HCT116 (cell line): ENCODE measurements at regions not wholly inside any gene's neighbourhood (a gene's known extent, or its start where the extent isn't known, plus 50 kb on each side); places are given as distances from the start of the nearest gene placed in this dataset.

Experiments
- ATAC-seq: fragments of 200-7000 bp; cut with Tn5 transposase; 2 replicates; pipeline ENCODE4 v1.9.1; 2020; ENCODE audit warnings: mild to moderate bottlenecking, moderate library complexity
- BruUV-seq: library from RNA; stranded (reverse); fragments of 400-500 nt; replicated peaks from 2 replicates; lab custom pipeline; 2021; lab: Mats Ljungman, UMichigan
- CTCF ChIA-PET: fragments of 300-600 bp; sonication (Branson Sonifier 250); formaldehyde crosslinking; loops from one replicate; lab custom pipeline; 2021; ENCODE audit warnings: antibody characterized with exemption; lab: Charles Lee
- POLR2A ChIA-PET: fragments of 300-600, 350-600 bp; sonication (Branson Sonifier 250); formaldehyde crosslinking; loops from one replicate; lab custom pipeline; 2021; ENCODE audit warnings: antibody characterized with exemption; lab: Charles Lee
- RAD21 ChIA-PET, 2 experiments: fragments of 300-600 bp; sonication (Branson Sonifier 250); formaldehyde crosslinking; loops; one replicate each; lab custom pipeline; 2023; ENCODE audit warnings: low total read pairs in 2 of 2; ENCODE audit not compliant: uncharacterized antibody in 2 of 2, unreplicated experiment in 2 of 2, low non-redundant PET in 1 of 2; lab: Charles Lee
- DNase-seq: peaks from one replicate; pipeline ENCODE4 v3.0.0-alpha.2; 2010; ENCODE audit warnings: low read depth, low spot score
- H2AFZ ChIP-seq: fragments of 200-600 bp; shearing (Covaris generic), sonication (generic); 2 replicates; pipeline ENCODE4 v1.6.1; 2017; ENCODE audit warnings: low read depth, mixed run types, mixed read lengths, antibody characterized with exemption, low read length; ENCODE audit not compliant: poor library complexity, severe bottlenecking
- H3K27ac ChIP-seq: 2 replicates; pipeline ENCODE4 v1.5.1; 2012; ENCODE audit warnings: low read depth, low read length
- H3K27me3 ChIP-seq: fragments of 200-600 bp; sonication (generic); 2 replicates; pipeline ENCODE4 v1.6.1; 2016; ENCODE audit warnings: mixed run types, low read length, mixed read lengths; ENCODE audit not compliant: insufficient read depth
- H3K36me3 ChIP-seq, 2 experiments: fragments of 200-500 bp in 1 of 2; fragments of 200-600 bp in 1 of 2; sonication (Bioruptor generic) in 1 of 2; sonication (generic) in 1 of 2; 2 replicates each; pipeline versions ENCODE4 v1.5.1 to v1.6.1; 2014 to 2016; ENCODE audit warnings: low read length in 2 of 2, inconsistent platforms in 1 of 2, mixed read lengths in 1 of 2, mixed run types in 1 of 2; ENCODE audit not compliant: insufficient read depth in 2 of 2, control insufficient read depth in 1 of 2
- H3K4me1 ChIP-seq, 2 experiments: fragments of 200-600 bp in 1 of 2; sonication (generic) in 1 of 2; 2 replicates each; pipeline versions ENCODE4 v1.5.1 to v1.6.1; 2012 to 2017; ENCODE audit warnings: low read length in 2 of 2, inconsistent platforms in 1 of 2, mild to moderate bottlenecking in 1 of 2, mixed read lengths in 1 of 2, mixed run types in 1 of 2, moderate library complexity in 1 of 2; ENCODE audit not compliant: insufficient read depth in 2 of 2, control insufficient read depth in 1 of 2
- H3K4me2 ChIP-seq: fragments of 200-600 bp; sonication (generic); 2 replicates; pipeline ENCODE4 v1.6.1; 2017; ENCODE audit warnings: mixed run types, low read length, mixed read lengths
- H3K4me3 ChIP-seq, 2 experiments: fragments of 200-600 bp in 1 of 2; sonication (generic) in 1 of 2; replicated peaks in 1 of 2; 2 replicates each; pipeline ENCODE4 v1.5.1; 2011 to 2016; ENCODE audit warnings: low read length in 2 of 2, control low read depth in 1 of 2, low read depth in 1 of 2, mild to moderate bottlenecking in 1 of 2, mixed read lengths in 1 of 2, mixed run types in 1 of 2
- H3K79me2 ChIP-seq: fragments of 200-600 bp; sonication (generic); 2 replicates; pipeline ENCODE4 v1.6.1; 2017; ENCODE audit warnings: mild to moderate bottlenecking, mixed run types, low read length, moderate library complexity, mixed read lengths; ENCODE audit not compliant: insufficient read depth
- H3K9ac ChIP-seq: fragments of 200-600 bp; sonication (generic); 2 replicates; pipeline ENCODE4 v1.6.1; 2016; ENCODE audit warnings: low read length, mixed read lengths
- H3K9me2 ChIP-seq: fragments of 200-600 bp; sonication (generic), shearing (Covaris generic); 2 replicates; pipeline ENCODE4 v1.6.1; 2017; ENCODE audit warnings: mixed run types, mild to moderate bottlenecking, moderate library complexity; ENCODE audit not compliant: insufficient read depth
- H3K9me3 ChIP-seq, 2 experiments: fragments of 200-500 bp in 1 of 2; fragments of 200-600 bp in 1 of 2; sonication (Bioruptor generic) in 1 of 2; sonication (generic) in 1 of 2; 2 replicates each; pipeline ENCODE4 v1.6.1; 2014 to 2017; ENCODE audit warnings: low read length in 2 of 2, mixed read lengths in 2 of 2, inconsistent platforms in 1 of 2, low read depth in 1 of 2, mild to moderate bottlenecking in 1 of 2, mixed run types in 1 of 2, moderate library complexity in 1 of 2; ENCODE audit not compliant: control insufficient read depth in 1 of 2, insufficient read depth in 1 of 2
- H4K20me1 ChIP-seq: fragments of 200-600 bp; sonication (generic), shearing (Covaris generic); 2 replicates; pipeline ENCODE4 v1.6.1; 2017; ENCODE audit warnings: mixed run types, mild to moderate bottlenecking, moderate library complexity; ENCODE audit not compliant: insufficient read depth
- CBX3 ChIP-seq: IDR thresholded peaks from 2 replicates; pipeline ENCODE4 v1.6.1; 2012; ENCODE audit warnings: low read depth
- CEBPB ChIP-seq: IDR thresholded peaks from 2 replicates; pipeline ENCODE4 v1.6.1; 2012; ENCODE audit warnings: low read depth
- EGR1 ChIP-seq: IDR thresholded peaks from 2 replicates; pipeline ENCODE4 v1.6.1; 2012; ENCODE audit warnings: low read depth
- ELF1 ChIP-seq: IDR thresholded peaks from 2 replicates; pipeline ENCODE4 v1.6.1; 2012; ENCODE audit warnings: low read depth, borderline replicate concordance
- EZH2phosphoT487 ChIP-seq: fragments of 200-600 bp; IDR thresholded peaks from 2 replicates; pipeline ENCODE4 v1.6.1; 2018; ENCODE audit warnings: antibody characterized with exemption, borderline replicate concordance
- FOSL1 ChIP-seq: IDR thresholded peaks from 2 replicates; pipeline ENCODE4 v1.6.1; 2012; ENCODE audit warnings: low read depth
- JUND ChIP-seq: IDR thresholded peaks from 2 replicates; pipeline ENCODE4 v1.6.1; 2012
- RAD21 ChIP-seq: IDR thresholded peaks from 2 replicates; pipeline ENCODE4 v1.6.1; 2012; ENCODE audit warnings: low read depth, mild to moderate bottlenecking
- SIN3A ChIP-seq: IDR thresholded peaks from 2 replicates; pipeline ENCODE4 v1.6.1; 2012; ENCODE audit warnings: low read depth
- SP1 ChIP-seq: IDR thresholded peaks from 2 replicates; pipeline ENCODE4 v1.6.1; 2012; ENCODE audit warnings: low read depth
- TCF7L2 ChIP-seq: IDR thresholded peaks from 2 replicates; pipeline ENCODE4 v1.7.0; 2011; ENCODE audit warnings: borderline replicate concordance, inconsistent platforms; ENCODE audit not compliant: insufficient read depth, insufficient read length; ENCODE audit errors: extremely low read depth
- YY1 ChIP-seq: IDR thresholded peaks from 2 replicates; pipeline ENCODE4 v1.6.1; 2011; ENCODE audit warnings: low read length, low read depth, moderate library complexity, mild to moderate bottlenecking; ENCODE audit not compliant: insufficient replicate concordance; ENCODE audit errors: extremely low read depth
- ZNF274 ChIP-seq: fragments of 200-500 bp; sonication (Bioruptor generic); IDR thresholded peaks from 2 replicates; pipeline ENCODE4 v1.6.1; 2014; ENCODE audit warnings: mild to moderate bottlenecking, low read depth, low read length, inconsistent platforms
- intact Hi-C: fragments of 100-400 bp; cut with micrococcal nuclease; formaldehyde crosslinking; loops from 2 replicates; pipeline ENCODE4 v1.10.0; 2022
- TF ChIP-seq, protein P1 (sequence below): IDR thresholded peaks from 2 replicates; pipeline ENCODE4 v1.6.1; 2012
- TF ChIP-seq, protein P2 (sequence below), 3 experiments: fragments of 200-600 bp in 1 of 3; sonication (generic) in 1 of 3; IDR thresholded peaks in 2 of 3; conservative IDR thresholded peaks in 1 of 3; 2 replicates each; pipeline ENCODE4 v1.5.1; 2012 to 2017; ENCODE audit warnings: low read depth in 2 of 3, low read length in 2 of 3, antibody characterized with exemption in 1 of 3, borderline replicate concordance in 1 of 3, control low read depth in 1 of 3, mild to moderate bottlenecking in 1 of 3, mixed read lengths in 1 of 3, mixed run types in 1 of 3, moderate library complexity in 1 of 3; ENCODE audit not compliant: insufficient read depth in 1 of 3
- TF ChIP-seq, protein P3 (sequence below): IDR thresholded peaks from 2 replicates; pipeline ENCODE4 v1.6.1; 2012; ENCODE audit warnings: low read depth

DNA sequence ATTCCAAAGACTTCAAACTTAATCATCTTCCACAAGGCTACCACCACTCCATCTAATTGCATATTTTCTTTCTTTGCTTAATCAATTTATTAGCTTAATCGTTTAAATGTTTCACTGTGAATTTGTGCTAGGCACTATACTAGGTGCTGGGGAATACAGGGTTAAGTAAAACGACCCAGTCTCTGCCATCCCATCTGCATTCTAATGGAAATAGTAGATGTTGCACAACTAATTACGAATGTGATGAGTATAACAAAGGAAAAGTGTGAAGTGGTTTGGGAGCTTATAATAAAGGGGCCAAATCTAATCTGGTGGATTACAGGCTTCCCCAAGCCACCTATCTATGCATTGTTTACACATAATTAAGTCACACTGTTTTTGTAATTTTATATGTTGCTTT is 147.1 kb downstream of the FAM181B start:
- Histone ChIP-seq H3K4me2 (no peak overlapping the region), H3K9ac (no peak overlapping the region), H3K9me2 (no peaks in the 10 kb centered on the region), H3K4me1 (no peaks in the 10 kb centered on the region), H4K20me1 (no peaks in the 10 kb centered on the region), H3K79me2 (no peaks in the 10 kb centered on the region), H3K9me3 (no peaks in the 10 kb centered on the region), H3K27ac (no peak overlapping the region), H3K4me3 (no peak overlapping the region), H2AFZ (no peak overlapping the region), H3K27me3 (no peaks in the 10 kb centered on the region), H3K36me3 (no peaks in the 10 kb centered on the region)
- no TSS peak for BruUV-seq
- intact Hi-C loops: no loop called here
- ATAC-seq (no peak), DNase-seq (no peak)
- RAD21 ChIA-PET: no interaction called here
- TF ChIP-seq, protein P1, sequence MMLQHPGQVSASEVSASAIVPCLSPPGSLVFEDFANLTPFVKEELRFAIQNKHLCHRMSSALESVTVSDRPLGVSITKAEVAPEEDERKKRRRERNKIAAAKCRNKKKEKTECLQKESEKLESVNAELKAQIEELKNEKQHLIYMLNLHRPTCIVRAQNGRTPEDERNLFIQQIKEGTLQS: no peak
- TF ChIP-seq EGR1 (no peak), ELF1 (no peak), FOSL1 (no peak), JUND (no peak), SP1 (no peak), CEBPB (no peak), YY1 (no peak), SIN3A (no peak), EZH2phosphoT487 (no peak), TCF7L2 (no peak), ZNF274 (no peak), CBX3 (no peak), RAD21 (no peak)
- TF ChIP-seq, protein P2, sequence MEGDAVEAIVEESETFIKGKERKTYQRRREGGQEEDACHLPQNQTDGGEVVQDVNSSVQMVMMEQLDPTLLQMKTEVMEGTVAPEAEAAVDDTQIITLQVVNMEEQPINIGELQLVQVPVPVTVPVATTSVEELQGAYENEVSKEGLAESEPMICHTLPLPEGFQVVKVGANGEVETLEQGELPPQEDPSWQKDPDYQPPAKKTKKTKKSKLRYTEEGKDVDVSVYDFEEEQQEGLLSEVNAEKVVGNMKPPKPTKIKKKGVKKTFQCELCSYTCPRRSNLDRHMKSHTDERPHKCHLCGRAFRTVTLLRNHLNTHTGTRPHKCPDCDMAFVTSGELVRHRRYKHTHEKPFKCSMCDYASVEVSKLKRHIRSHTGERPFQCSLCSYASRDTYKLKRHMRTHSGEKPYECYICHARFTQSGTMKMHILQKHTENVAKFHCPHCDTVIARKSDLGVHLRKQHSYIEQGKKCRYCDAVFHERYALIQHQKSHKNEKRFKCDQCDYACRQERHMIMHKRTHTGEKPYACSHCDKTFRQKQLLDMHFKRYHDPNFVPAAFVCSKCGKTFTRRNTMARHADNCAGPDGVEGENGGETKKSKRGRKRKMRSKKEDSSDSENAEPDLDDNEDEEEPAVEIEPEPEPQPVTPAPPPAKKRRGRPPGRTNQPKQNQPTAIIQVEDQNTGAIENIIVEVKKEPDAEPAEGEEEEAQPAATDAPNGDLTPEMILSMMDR (IDR thresholded peaks at IDR 0.05 in 2 of 3, conservative IDR thresholded peaks at IDR 0.05 in 1 of 3; ENCODE audit: borderline replicate concordance in 1 of 3, insufficient read depth in 1 of 3, low read depth in 2 of 3, low read length in 2 of 3): no peak
- TF ChIP-seq, protein P3, sequence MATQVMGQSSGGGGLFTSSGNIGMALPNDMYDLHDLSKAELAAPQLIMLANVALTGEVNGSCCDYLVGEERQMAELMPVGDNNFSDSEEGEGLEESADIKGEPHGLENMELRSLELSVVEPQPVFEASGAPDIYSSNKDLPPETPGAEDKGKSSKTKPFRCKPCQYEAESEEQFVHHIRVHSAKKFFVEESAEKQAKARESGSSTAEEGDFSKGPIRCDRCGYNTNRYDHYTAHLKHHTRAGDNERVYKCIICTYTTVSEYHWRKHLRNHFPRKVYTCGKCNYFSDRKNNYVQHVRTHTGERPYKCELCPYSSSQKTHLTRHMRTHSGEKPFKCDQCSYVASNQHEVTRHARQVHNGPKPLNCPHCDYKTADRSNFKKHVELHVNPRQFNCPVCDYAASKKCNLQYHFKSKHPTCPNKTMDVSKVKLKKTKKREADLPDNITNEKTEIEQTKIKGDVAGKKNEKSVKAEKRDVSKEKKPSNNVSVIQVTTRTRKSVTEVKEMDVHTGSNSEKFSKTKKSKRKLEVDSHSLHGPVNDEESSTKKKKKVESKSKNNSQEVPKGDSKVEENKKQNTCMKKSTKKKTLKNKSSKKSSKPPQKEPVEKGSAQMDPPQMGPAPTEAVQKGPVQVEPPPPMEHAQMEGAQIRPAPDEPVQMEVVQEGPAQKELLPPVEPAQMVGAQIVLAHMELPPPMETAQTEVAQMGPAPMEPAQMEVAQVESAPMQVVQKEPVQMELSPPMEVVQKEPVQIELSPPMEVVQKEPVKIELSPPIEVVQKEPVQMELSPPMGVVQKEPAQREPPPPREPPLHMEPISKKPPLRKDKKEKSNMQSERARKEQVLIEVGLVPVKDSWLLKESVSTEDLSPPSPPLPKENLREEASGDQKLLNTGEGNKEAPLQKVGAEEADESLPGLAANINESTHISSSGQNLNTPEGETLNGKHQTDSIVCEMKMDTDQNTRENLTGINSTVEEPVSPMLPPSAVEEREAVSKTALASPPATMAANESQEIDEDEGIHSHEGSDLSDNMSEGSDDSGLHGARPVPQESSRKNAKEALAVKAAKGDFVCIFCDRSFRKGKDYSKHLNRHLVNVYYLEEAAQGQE: no peak
- POLR2A ChIA-PET: no interaction called here
- CTCF ChIA-PET: no interaction called here
